K562 (cell line): ENCODE measurements at regions not wholly inside any gene's neighbourhood (a gene's known extent, or its start where the extent isn't known, plus 50 kb on each side); places are given as distances from the start of the nearest gene placed in this dataset.

Experiments used
- GABPB1 ChIP-seq: sonication (generic); formaldehyde crosslinking; IDR thresholded peaks from 2 replicates; pipeline ENCODE4 v1.8.0; 2022; ENCODE audit warnings: mild to moderate bottlenecking, missing genetic modification reagents
- SMC3 ChIP-seq: conservative IDR thresholded peaks from 2 replicates; pipeline ENCODE4 v1.6.1; 2011; ENCODE audit warnings: low read depth, low read length, improper control_type of control experiment; ENCODE audit not compliant: insufficient read depth
- TF ChIP-seq, protein P1 (sequence below), 2 experiments: fragments of 450-650 bp in 1 of 2; sonication (generic) in 1 of 2; formaldehyde crosslinking in 1 of 2; IDR thresholded peaks in 1 of 2; conservative IDR thresholded peaks in 1 of 2; 2 replicates each; pipeline versions ENCODE4 v1.6.1 to v1.8.1; 2016 to 2023; ENCODE audit warnings: mild to moderate bottlenecking in 2 of 2, moderate library complexity in 2 of 2, inconsistent platforms in 1 of 2, missing genetic modification reagents in 1 of 2

GRCh38 chr2:57701391-57701791 lies 345.2 kb upstream of the VRK2 start:
- TF ChIP-seq, protein P1, sequence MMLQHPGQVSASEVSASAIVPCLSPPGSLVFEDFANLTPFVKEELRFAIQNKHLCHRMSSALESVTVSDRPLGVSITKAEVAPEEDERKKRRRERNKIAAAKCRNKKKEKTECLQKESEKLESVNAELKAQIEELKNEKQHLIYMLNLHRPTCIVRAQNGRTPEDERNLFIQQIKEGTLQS (IDR thresholded peaks at IDR 0.05): no peak
- TF ChIP-seq, protein P1 (CRISPR knock-in tag; conservative IDR thresholded peaks at IDR 0.05): no peak
- TF ChIP-seq GABPB1 (no peak), SMC3 (no peak)
